WTC11 (cell line): ENCODE measurements at regions not wholly inside any gene's neighbourhood (a gene's known extent, or its start where the extent isn't known, plus 50 kb on each side); places are given as distances from the start of the nearest gene placed in this dataset.

ENCODE experiments used
- ATAC-seq: fragments of 200-7000 bp; cut with Tn5 transposase; 2 replicates; pipeline ENCODE4 v1.10.0; 2021; ENCODE audit warnings: mild to moderate bottlenecking, moderate library complexity
- CTCF ChIA-PET: fragments of 300-600 bp; sonication (Branson Sonifier 250); formaldehyde crosslinking; loops from one replicate; lab custom pipeline; 2021; ENCODE audit warnings: antibody characterized with exemption; lab: Charles Lee
- POLR2A ChIA-PET: fragments of 350-600 bp; sonication (Branson Sonifier 250); formaldehyde crosslinking; loops from one replicate; lab custom pipeline; 2021; ENCODE audit warnings: antibody characterized with exemption; lab: Charles Lee
- DNase-seq: peaks from one replicate; pipeline ENCODE4 v3.0.0; 2021; ENCODE audit warnings: low spot score
- H3K27ac Mint-ChIP-seq: 2 replicates; pipeline ENCODE4 v1.8.0; 2021; ENCODE audit warnings: mixed read lengths
- H3K27me3 Mint-ChIP-seq: 2 replicates; pipeline ENCODE4 v1.8.0; 2021; ENCODE audit warnings: low read depth, mild to moderate bottlenecking, moderate library complexity, mixed read lengths
- H3K36me3 Mint-ChIP-seq: 2 replicates; pipeline ENCODE4 v1.8.0; 2021; ENCODE audit warnings: mixed read lengths
- H3K4me1 Mint-ChIP-seq: 2 replicates; pipeline ENCODE4 v1.8.0; 2022; ENCODE audit warnings: mixed read lengths
- H3K4me3 Mint-ChIP-seq: 2 replicates; pipeline ENCODE4 v1.8.0; 2021; ENCODE audit warnings: mild to moderate bottlenecking, moderate library complexity, mixed read lengths
- H3K9me3 Mint-ChIP-seq: 2 replicates; pipeline ENCODE4 v1.8.0; 2021; ENCODE audit warnings: mixed read lengths
- CREB1 ChIP-seq: sonication (generic); formaldehyde crosslinking; IDR thresholded peaks from 2 replicates; pipeline ENCODE4 v1.8.0; 2023; ENCODE audit warnings: mild to moderate bottlenecking, missing genetic modification reagents
- GRHL2 ChIP-seq: fragments of 250-450 bp; sonication (Bioruptor Pico); IDR thresholded peaks from 2 replicates; pipeline ENCODE4 v1.8.0; 2022; ENCODE audit warnings: mild to moderate bottlenecking, moderate library complexity; ENCODE audit not compliant: insufficient replicate concordance, severe bottlenecking
- HMGA2 ChIP-seq: fragments of 250-450 bp; sonication (Bioruptor Pico); IDR thresholded peaks from 2 replicates; pipeline ENCODE4 v1.4.0; 2021; ENCODE audit warnings: mild to moderate bottlenecking, moderate library complexity
- JUN ChIP-seq: sonication (generic); formaldehyde crosslinking; IDR thresholded peaks from 2 replicates; pipeline ENCODE4 v1.8.0; 2023; ENCODE audit warnings: mild to moderate bottlenecking, missing genetic modification reagents
- KAT7 ChIP-seq: sonication (generic); formaldehyde crosslinking; IDR thresholded peaks from 2 replicates; pipeline ENCODE4 v1.8.1; 2023; ENCODE audit warnings: missing genetic modification reagents, mild to moderate bottlenecking, borderline replicate concordance
- NFATC4 ChIP-seq: fragments of 250-450 bp; sonication (Bioruptor Pico); IDR thresholded peaks from 2 replicates; pipeline ENCODE4 v1.9.0; 2021; ENCODE audit warnings: mild to moderate bottlenecking
- NFYB ChIP-seq: sonication (generic); formaldehyde crosslinking; conservative IDR thresholded peaks from 2 replicates; pipeline ENCODE4 v1.8.0; 2022; ENCODE audit warnings: low read depth, missing genetic modification reagents
- NR2C2 ChIP-seq: sonication (generic); formaldehyde crosslinking; IDR thresholded peaks from 2 replicates; pipeline ENCODE4 v1.8.0; 2022; ENCODE audit warnings: mild to moderate bottlenecking, missing genetic modification reagents
- NR3C1 ChIP-seq: sonication (generic); formaldehyde crosslinking; conservative IDR thresholded peaks from 2 replicates; pipeline ENCODE4 v1.8.1; 2023; ENCODE audit warnings: low read depth, mild to moderate bottlenecking, missing genetic modification reagents
- PRRX2 ChIP-seq: fragments of 250-450 bp; sonication (Bioruptor Pico); IDR thresholded peaks from 2 replicates; pipeline ENCODE4 v1.8.0; 2021; ENCODE audit warnings: mild to moderate bottlenecking
- SMAD3 ChIP-seq: sonication (generic); formaldehyde crosslinking; IDR thresholded peaks from 2 replicates; pipeline ENCODE4 v1.8.0; 2022; ENCODE audit warnings: missing genetic modification reagents, mild to moderate bottlenecking, borderline replicate concordance
- SMAD4 ChIP-seq: sonication (generic); formaldehyde crosslinking; IDR thresholded peaks from 2 replicates; pipeline ENCODE4 v1.8.0; 2022; ENCODE audit warnings: mild to moderate bottlenecking, missing genetic modification reagents
- SP1 ChIP-seq: sonication (generic); formaldehyde crosslinking; conservative IDR thresholded peaks from 2 replicates; pipeline ENCODE4 v1.8.1; 2022; ENCODE audit warnings: missing genetic modification reagents
- TF ChIP-seq, protein P1 (sequence below): sonication (generic); formaldehyde crosslinking; IDR thresholded peaks from 2 replicates; pipeline ENCODE4 v1.8.0; 2022; ENCODE audit warnings: missing genetic modification reagents
- TF ChIP-seq, protein P2 (sequence below): sonication (generic); formaldehyde crosslinking; IDR thresholded peaks from 2 replicates; pipeline ENCODE4 v1.8.0; 2022; ENCODE audit warnings: mild to moderate bottlenecking, missing genetic modification reagents
- TF ChIP-seq, protein P3 (sequence below): sonication (generic); formaldehyde crosslinking; IDR thresholded peaks from 2 replicates; pipeline ENCODE4 v1.8.1; 2023; ENCODE audit warnings: mild to moderate bottlenecking, missing genetic modification reagents, borderline replicate concordance
- TF ChIP-seq, protein P4 (sequence below): sonication (generic); formaldehyde crosslinking; IDR thresholded peaks from 2 replicates; pipeline ENCODE4 v1.8.1; 2023; ENCODE audit warnings: mild to moderate bottlenecking, missing genetic modification reagents, moderate library complexity
- TF ChIP-seq, protein P5 (sequence below): fragments of 250-450 bp; sonication (Bioruptor Pico); IDR thresholded peaks from 2 replicates; pipeline ENCODE4 v1.9.0; 2021; ENCODE audit warnings: mild to moderate bottlenecking, borderline replicate concordance

DNA sequence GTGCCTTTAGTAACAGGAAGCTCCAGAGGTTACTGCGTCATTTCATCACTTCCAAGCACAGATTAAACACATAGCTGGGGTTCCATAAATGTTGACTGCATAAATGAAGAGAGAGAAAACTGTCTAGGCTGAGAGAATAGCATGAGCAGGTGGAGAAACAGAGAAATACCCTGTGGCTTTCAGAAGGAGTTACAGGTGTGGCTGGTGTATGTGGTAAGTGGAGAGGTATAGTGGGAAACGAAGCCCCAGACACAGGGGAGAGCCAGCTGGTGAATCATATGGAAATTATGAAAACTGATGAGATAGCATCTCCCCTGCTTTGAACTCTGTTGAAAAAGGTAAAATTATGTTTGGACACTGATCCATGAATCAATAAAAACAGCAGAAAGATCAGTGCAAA is 807.4 kb upstream of the POU3F3 start:
- H3K27me3 Mint-ChIP-seq, result no peaks in the 10 kb centered on the region
- TF ChIP-seq NR2C2, result no peak
- TF ChIP-seq JUN (CRISPR knock-in tag), result no peak
- no peak for TF ChIP-seq KAT7 (CRISPR knock-in tag)
- TF ChIP-seq PRRX2 (CRISPR knock-in tag), result no peak
- no peak for TF ChIP-seq SMAD3 (CRISPR knock-in tag)
- no peak for TF ChIP-seq NFATC4 (CRISPR knock-in tag)
- TF ChIP-seq HMGA2, result no peak
- POLR2A ChIA-PET, result no interaction called here
- DNase-seq (no peak), ATAC-seq (no peak)
- CTCF ChIA-PET, result no interaction called here
- no peaks in the 10 kb centered on the region for H3K36me3 Mint-ChIP-seq
- H3K4me1 Mint-ChIP-seq, result peaks cover 13% of the 10 kb centered on the region
- no peak overlapping the region for H3K4me3 Mint-ChIP-seq
- H3K9me3 Mint-ChIP-seq, result no peaks in the 10 kb centered on the region
- H3K27ac Mint-ChIP-seq, result no peak overlapping the region

DNA sequence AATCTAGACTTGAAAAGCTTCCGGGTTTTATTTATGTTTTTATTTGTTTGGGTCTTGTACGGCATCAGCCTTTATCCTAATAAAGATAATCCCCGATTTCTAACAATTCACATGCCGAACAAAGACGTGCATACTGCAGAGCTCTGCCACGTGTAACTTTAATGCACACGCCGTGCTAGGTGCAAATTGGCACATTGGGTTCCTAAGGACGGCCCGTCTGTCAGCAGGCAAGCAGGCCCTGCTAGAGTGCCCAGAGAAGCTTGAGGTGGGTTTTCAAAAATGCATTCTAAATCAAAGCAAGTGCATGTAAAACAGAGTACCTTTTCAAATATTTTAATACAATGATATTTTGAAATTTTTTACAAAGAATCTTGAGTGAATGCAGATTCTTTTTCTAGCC is 806.4 kb upstream of the POU3F3 start:
- peaks cover 23% of the 10 kb centered on the region for H3K4me1 Mint-ChIP-seq
- CTCF ChIA-PET, result no interaction called here
- TF ChIP-seq SMAD4 (CRISPR knock-in tag), result no peak
- TF ChIP-seq, protein P1, sequence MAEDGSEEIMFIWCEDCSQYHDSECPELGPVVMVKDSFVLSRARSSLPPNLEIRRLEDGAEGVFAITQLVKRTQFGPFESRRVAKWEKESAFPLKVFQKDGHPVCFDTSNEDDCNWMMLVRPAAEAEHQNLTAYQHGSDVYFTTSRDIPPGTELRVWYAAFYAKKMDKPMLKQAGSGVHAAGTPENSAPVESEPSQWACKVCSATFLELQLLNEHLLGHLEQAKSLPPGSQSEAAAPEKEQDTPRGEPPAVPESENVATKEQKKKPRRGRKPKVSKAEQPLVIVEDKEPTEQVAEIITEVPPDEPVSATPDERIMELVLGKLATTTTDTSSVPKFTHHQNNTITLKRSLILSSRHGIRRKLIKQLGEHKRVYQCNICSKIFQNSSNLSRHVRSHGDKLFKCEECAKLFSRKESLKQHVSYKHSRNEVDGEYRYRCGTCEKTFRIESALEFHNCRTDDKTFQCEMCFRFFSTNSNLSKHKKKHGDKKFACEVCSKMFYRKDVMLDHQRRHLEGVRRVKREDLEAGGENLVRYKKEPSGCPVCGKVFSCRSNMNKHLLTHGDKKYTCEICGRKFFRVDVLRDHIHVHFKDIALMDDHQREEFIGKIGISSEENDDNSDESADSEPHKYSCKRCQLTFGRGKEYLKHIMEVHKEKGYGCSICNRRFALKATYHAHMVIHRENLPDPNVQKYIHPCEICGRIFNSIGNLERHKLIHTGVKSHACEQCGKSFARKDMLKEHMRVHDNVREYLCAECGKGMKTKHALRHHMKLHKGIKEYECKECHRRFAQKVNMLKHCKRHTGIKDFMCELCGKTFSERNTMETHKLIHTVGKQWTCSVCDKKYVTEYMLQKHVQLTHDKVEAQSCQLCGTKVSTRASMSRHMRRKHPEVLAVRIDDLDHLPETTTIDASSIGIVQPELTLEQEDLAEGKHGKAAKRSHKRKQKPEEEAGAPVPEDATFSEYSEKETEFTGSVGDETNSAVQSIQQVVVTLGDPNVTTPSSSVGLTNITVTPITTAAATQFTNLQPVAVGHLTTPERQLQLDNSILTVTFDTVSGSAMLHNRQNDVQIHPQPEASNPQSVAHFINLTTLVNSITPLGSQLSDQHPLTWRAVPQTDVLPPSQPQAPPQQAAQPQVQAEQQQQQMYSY (CRISPR knock-in tag), result no peak
- H3K27me3 Mint-ChIP-seq, result no peaks in the 10 kb centered on the region
- POLR2A ChIA-PET, result interaction anchor here (0.7 kb wide), 1 partner anchor 133 kb away, joined by 15 read pairs; no protein-coding TSS in a partner anchor
- no peaks in the 10 kb centered on the region for H3K36me3 Mint-ChIP-seq
- DNase-seq, result no peak
- H3K27ac Mint-ChIP-seq, result no peak overlapping the region
- H3K4me3 Mint-ChIP-seq, result no peak overlapping the region
- no peaks in the 10 kb centered on the region for H3K9me3 Mint-ChIP-seq
- no peak for ATAC-seq

DNA sequence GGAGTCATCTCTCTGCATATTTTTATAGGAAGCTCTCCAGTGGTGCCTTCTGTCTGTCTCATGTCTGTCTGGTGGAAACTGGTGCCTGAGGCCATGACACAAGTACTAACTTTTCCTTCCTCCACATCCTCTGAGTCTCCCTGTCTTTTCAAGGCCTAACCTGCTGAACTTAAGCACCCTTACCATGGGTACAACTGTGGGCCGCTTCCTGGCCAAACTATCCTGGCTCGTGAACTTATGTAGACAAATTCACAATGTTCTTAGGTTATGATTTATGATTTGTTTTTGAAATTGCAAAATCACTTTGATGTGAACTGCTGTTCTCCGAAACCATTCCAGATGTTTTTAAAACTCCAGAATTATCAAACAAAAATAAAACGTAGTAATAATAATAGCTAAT is 804.5 kb upstream of the POU3F3 start:
- CTCF ChIA-PET, result no interaction called here
- DNase-seq (no peak), ATAC-seq (no peak)
- POLR2A ChIA-PET, result no interaction called here
- Mint-ChIP-seq H3K36me3 (no peaks in the 10 kb centered on the region), H3K4me1 (peaks cover 24% of the 10 kb centered on the region), H3K27ac (no peak overlapping the region), H3K27me3 (no peaks in the 10 kb centered on the region), H3K9me3 (no peaks in the 10 kb centered on the region), H3K4me3 (no peak overlapping the region)
- TF ChIP-seq, protein P2, sequence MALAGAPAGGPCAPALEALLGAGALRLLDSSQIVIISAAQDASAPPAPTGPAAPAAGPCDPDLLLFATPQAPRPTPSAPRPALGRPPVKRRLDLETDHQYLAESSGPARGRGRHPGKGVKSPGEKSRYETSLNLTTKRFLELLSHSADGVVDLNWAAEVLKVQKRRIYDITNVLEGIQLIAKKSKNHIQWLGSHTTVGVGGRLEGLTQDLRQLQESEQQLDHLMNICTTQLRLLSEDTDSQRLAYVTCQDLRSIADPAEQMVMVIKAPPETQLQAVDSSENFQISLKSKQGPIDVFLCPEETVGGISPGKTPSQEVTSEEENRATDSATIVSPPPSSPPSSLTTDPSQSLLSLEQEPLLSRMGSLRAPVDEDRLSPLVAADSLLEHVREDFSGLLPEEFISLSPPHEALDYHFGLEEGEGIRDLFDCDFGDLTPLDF (CRISPR knock-in tag), result no peak
- no peak for TF ChIP-seq GRHL2 (CRISPR knock-in tag)
- TF ChIP-seq, protein P3, sequence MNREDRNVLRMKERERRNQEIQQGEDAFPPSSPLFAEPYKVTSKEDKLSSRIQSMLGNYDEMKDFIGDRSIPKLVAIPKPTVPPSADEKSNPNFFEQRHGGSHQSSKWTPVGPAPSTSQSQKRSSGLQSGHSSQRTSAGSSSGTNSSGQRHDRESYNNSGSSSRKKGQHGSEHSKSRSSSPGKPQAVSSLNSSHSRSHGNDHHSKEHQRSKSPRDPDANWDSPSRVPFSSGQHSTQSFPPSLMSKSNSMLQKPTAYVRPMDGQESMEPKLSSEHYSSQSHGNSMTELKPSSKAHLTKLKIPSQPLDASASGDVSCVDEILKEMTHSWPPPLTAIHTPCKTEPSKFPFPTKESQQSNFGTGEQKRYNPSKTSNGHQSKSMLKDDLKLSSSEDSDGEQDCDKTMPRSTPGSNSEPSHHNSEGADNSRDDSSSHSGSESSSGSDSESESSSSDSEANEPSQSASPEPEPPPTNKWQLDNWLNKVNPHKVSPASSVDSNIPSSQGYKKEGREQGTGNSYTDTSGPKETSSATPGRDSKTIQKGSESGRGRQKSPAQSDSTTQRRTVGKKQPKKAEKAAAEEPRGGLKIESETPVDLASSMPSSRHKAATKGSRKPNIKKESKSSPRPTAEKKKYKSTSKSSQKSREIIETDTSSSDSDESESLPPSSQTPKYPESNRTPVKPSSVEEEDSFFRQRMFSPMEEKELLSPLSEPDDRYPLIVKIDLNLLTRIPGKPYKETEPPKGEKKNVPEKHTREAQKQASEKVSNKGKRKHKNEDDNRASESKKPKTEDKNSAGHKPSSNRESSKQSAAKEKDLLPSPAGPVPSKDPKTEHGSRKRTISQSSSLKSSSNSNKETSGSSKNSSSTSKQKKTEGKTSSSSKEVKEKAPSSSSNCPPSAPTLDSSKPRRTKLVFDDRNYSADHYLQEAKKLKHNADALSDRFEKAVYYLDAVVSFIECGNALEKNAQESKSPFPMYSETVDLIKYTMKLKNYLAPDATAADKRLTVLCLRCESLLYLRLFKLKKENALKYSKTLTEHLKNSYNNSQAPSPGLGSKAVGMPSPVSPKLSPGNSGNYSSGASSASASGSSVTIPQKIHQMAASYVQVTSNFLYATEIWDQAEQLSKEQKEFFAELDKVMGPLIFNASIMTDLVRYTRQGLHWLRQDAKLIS (CRISPR knock-in tag), result no peak
- TF ChIP-seq, protein P4, sequence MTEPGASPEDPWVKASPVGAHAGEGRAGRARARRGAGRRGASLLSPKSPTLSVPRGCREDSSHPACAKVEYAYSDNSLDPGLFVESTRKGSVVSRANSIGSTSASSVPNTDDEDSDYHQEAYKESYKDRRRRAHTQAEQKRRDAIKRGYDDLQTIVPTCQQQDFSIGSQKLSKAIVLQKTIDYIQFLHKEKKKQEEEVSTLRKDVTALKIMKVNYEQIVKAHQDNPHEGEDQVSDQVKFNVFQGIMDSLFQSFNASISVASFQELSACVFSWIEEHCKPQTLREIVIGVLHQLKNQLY (CRISPR knock-in tag), result no peak
- TF ChIP-seq SP1 (CRISPR knock-in tag), result no peak
- TF ChIP-seq NR3C1 (CRISPR knock-in tag), result no peak
- no peak for TF ChIP-seq NFYB (CRISPR knock-in tag)
- TF ChIP-seq, protein P5, sequence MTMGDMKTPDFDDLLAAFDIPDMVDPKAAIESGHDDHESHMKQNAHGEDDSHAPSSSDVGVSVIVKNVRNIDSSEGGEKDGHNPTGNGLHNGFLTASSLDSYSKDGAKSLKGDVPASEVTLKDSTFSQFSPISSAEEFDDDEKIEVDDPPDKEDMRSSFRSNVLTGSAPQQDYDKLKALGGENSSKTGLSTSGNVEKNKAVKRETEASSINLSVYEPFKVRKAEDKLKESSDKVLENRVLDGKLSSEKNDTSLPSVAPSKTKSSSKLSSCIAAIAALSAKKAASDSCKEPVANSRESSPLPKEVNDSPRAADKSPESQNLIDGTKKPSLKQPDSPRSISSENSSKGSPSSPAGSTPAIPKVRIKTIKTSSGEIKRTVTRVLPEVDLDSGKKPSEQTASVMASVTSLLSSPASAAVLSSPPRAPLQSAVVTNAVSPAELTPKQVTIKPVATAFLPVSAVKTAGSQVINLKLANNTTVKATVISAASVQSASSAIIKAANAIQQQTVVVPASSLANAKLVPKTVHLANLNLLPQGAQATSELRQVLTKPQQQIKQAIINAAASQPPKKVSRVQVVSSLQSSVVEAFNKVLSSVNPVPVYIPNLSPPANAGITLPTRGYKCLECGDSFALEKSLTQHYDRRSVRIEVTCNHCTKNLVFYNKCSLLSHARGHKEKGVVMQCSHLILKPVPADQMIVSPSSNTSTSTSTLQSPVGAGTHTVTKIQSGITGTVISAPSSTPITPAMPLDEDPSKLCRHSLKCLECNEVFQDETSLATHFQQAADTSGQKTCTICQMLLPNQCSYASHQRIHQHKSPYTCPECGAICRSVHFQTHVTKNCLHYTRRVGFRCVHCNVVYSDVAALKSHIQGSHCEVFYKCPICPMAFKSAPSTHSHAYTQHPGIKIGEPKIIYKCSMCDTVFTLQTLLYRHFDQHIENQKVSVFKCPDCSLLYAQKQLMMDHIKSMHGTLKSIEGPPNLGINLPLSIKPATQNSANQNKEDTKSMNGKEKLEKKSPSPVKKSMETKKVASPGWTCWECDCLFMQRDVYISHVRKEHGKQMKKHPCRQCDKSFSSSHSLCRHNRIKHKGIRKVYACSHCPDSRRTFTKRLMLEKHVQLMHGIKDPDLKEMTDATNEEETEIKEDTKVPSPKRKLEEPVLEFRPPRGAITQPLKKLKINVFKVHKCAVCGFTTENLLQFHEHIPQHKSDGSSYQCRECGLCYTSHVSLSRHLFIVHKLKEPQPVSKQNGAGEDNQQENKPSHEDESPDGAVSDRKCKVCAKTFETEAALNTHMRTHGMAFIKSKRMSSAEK (CRISPR knock-in tag), result no peak
- TF ChIP-seq CREB1 (CRISPR knock-in tag), result no peak
